Thyroid gland (tissue), 4 donors: ENCODE measurements at regions not wholly inside any gene's neighbourhood (a gene's known extent, or its start where the extent isn't known, plus 50 kb on each side); places are given as distances from the start of the nearest gene placed in this dataset.

Source experiments
- CTCF ChIP-seq, 6 experiments: fragments of 200-600 bp in 3 of 6; fragments of 450-650 bp in 3 of 6; sonication (generic) in 3 of 6; IDR thresholded peaks; one replicate each; pipeline ENCODE4 v1.5.1; 2016 to 2019; ENCODE audit warnings: antibody characterized with exemption in 6 of 6, mild to moderate bottlenecking in 2 of 6, inconsistent platforms in 1 of 6, moderate library complexity in 1 of 6
- POLR2A ChIP-seq, 2 donors: fragments of 450-650 bp; IDR thresholded peaks; one replicate each; pipeline ENCODE4 v1.6.1; 2017; ENCODE audit warnings: antibody characterized with exemption in 2 of 2, mild to moderate bottlenecking in 2 of 2, moderate library complexity in 1 of 2

GRCh38 chr6:114945392-114945791 is 602.6 kb upstream of the HS3ST5 start:
- no peak for TF ChIP-seq CTCF (IDR thresholded peaks at IDR 0.05)
- TF ChIP-seq POLR2A (IDR thresholded peaks at IDR 0.05): no peak
